GM12864 (cell line): ENCODE measurements at regions not wholly inside any gene's neighbourhood (a gene's known extent, or its start where the extent isn't known, plus 50 kb on each side); places are given as distances from the start of the nearest gene placed in this dataset.

Source experiments
- DNase-seq: peaks from one replicate; pipeline ENCODE4 v3.0.0-alpha.2; 2011; ENCODE audit warnings: low read depth
- H3K4me3 ChIP-seq: 2 replicates; pipeline ENCODE4 v1.5.1; 2011; ENCODE audit warnings: mild to moderate bottlenecking, low read depth, low read length, control low read depth
- TF ChIP-seq, protein P1 (sequence below): IDR thresholded peaks from 2 replicates; pipeline ENCODE4 v1.5.1; 2011; ENCODE audit warnings: low read depth, mild to moderate bottlenecking, moderate library complexity, low read length, control low read depth, inconsistent platforms; ENCODE audit errors: missing control alignments

DNA sequence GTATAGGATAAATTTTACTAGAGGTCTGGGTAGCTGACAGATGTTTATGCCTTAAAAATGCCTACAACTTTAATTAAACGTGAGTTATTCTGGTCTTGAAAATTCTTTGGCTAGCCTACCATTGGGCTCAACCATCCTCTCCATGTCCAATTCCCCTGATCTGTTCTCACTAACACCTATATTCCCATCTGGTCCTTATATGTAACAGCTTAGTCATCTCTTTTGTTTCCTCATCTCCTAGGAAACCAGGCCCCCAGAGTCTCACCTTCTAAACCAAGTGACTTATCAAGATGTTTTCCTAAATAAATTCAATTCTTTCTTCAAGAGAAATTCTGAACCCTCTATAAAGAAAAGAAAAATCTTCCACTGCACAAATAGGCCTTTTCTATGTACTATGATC lies 148.5 kb downstream of the TTC32 start:
- DNase-seq: no peak

DNA sequence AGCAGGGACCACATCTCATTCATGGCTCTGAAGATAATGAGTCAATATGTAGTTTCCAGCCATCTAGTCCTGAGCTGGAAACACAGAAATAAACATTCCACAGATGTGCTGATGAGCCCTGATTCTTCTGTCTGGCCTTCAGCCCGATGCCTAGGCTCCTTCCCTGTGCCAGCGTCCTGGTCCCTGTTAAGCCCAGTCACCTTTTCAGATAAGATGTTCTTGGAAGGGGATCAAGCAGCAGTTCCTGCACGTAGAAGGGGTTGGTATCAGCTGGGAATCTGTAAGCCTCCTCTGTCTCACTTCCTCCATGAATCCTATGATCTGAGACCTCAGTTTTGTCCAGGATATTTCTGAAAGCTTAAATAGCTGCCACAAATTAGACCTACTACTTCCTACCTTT lies 149.3 kb downstream of the TTC32 start:
- DNase-seq: no peak
- no peak overlapping the region for H3K4me3 ChIP-seq
- TF ChIP-seq, protein P1, sequence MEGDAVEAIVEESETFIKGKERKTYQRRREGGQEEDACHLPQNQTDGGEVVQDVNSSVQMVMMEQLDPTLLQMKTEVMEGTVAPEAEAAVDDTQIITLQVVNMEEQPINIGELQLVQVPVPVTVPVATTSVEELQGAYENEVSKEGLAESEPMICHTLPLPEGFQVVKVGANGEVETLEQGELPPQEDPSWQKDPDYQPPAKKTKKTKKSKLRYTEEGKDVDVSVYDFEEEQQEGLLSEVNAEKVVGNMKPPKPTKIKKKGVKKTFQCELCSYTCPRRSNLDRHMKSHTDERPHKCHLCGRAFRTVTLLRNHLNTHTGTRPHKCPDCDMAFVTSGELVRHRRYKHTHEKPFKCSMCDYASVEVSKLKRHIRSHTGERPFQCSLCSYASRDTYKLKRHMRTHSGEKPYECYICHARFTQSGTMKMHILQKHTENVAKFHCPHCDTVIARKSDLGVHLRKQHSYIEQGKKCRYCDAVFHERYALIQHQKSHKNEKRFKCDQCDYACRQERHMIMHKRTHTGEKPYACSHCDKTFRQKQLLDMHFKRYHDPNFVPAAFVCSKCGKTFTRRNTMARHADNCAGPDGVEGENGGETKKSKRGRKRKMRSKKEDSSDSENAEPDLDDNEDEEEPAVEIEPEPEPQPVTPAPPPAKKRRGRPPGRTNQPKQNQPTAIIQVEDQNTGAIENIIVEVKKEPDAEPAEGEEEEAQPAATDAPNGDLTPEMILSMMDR: no peak

More for the DNA sequence above, 148.5 kb downstream of the TTC32 start:
- TF ChIP-seq, protein P1: no peak
- no peak overlapping the region for H3K4me3 ChIP-seq

DNA sequence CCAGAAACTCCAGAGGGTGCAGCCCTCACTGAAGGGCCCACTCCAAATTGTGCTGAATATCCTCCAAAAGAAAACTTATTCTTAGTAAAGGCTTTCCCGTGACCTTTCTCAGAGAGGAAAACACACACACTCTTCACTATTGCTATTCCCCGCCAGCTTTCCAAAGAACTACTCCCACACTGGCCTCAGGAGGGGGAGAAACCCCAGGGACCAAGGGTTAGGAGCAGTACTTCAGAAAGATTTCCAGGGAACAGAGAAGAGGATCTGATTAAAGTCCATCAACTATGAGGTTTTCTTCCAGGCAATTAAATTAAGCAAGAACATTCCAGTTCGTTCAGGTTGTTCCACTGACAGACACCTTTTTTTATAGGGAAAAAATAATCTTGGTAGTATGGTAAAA lies 150.2 kb downstream of the TTC32 start:
- H3K4me3 ChIP-seq: no peak overlapping the region
- TF ChIP-seq, protein P1: no peak

DNA sequence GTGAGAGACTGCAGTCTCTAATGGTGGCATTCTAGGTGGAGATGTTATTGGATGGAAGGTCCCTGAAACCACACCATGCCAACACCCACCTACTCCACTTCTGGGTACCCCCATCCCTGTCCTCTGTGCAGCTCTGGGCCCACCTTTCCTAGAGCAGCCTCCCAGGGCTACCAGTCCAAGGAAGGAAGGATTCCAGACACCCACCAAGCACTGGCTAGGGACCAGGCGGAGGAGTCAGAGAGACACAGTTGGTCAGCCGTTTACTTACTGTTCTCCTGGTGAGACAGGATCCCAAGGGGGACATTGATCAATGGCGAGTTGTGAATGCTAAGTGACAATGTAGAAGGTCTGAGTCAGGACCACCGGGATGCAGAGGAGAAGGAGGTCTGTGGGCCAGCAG lies 151.6 kb downstream of the TTC32 start:
- DNase-seq: no peak
- TF ChIP-seq, protein P1: no peak
- no peak overlapping the region for H3K4me3 ChIP-seq

More for the DNA sequence above, 150.2 kb downstream of the TTC32 start:
- no peak for DNase-seq

DNA sequence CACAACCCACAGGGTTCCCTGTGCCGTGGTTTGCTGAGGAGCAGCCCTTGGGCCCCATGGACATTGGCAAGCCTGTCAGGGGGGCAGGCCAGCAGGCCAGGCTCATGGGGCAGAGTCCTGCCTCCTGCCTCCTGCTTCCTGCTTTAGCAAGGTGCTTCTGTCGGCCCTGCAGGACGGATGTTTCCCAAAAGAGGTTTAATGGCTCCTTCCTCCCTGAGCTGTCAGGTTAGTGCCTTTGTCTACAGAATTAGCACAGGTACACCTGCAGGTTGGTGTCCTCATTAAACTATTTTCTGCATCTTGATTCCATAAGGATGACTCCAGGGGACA lies 152.3 kb downstream of the TTC32 start:
- TF ChIP-seq, protein P1: no peak
- no peak overlapping the region for H3K4me3 ChIP-seq
- DNase-seq: no peak

DNA sequence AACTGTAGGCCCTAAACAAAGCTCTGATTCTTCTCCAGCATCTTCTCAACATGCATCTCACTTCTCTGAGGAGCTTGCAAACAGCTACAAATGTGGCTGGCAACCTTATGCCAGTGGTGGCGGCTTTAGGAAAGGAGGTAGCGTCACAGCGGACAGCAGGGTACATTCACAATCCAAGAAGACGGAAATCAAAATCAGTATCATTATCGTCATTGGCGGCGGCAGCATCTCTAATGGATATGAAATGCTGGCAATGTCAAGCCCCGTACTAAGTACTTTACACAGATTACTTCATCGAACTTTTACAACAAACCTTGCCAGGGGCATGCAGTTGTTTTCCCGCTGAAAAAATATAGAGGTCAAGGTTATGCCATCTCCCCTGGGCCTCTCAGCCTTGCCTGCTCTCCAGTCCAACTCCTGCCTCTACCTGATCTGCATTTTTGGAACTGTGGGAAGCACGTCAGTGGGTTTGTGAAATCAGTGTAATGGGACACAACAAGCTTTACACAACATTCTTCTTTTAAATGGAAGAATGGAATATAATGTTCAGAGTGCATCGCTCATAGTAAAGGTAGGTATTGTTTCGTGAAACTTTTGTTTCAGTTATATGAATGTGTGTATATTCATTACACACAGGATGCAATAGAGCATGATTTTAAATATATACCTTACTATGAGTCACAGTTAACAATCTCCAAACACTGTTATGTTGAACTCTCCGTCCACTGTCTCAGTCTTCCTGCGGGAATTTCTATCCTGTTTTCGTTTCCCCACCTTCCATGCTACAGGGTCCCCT lies 152.9 kb downstream of the TTC32 start:
- H3K4me3 ChIP-seq: no peak overlapping the region
- DNase-seq: no peak
- TF ChIP-seq, protein P1: no peak

DNA sequence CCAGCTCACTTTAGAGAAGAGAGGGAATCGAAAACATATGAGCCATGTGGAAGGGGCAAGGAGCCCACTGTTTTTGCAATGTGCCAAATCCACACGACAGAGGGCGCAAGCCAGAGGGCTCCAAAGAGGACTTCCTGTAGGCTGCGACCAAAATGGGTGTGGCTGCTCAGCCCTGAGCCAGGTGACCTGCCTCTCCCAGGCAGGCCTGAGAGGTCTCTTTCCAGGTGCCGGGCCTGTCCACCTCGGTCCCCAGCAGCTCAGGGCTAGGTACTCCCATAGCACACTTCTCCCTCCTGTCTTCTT lies 153.8 kb downstream of the TTC32 start:
- H3K4me3 ChIP-seq: no peak overlapping the region
- DNase-seq: no peak
- TF ChIP-seq, protein P1: no peak
